ENCODE measurements at regions not wholly inside any gene's neighbourhood (a gene's known extent, or its start where the extent isn't known, plus 50 kb on each side); places are given as distances from the start of the nearest gene placed in this dataset.

DNA sequence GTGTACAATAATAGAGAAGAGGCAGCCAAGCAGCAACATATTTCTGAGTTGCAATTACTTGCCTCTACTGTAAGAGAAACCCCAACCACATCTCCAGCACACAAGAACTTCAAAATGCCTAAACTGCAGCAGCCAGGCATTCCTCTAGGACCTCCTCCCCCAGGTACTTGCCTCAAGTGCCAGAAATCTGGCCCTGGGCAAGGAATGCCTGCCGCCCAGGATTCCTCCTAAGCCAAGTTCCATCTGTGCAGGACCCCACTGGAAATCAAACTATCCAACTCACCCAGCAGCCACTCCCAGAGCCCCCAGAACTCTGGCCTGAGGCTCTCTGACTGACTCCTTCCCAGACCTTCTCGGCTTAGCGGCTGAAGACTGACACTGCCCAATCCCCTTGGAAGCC, 336.8 kb upstream of the RGMB start:
- no peak for DNase-seq

DNA sequence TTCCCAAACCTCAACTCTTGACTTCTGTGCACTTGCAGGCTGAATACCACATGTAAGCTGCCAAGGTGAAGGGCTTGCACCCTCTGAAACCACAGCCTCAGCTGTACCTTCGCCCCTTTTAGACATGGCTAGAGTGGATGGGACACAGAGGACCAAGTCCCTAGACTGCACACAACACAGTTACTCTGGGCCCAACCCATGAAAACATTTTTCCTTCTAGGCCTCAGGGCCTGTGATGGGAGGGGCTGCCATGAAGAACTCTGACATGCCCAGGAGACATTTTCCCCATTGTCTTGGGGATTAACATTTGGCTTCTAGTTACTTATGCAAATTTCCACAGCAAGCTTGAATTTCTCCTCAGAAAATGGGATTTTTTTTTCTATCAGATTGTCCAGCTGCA, 331.0 kb upstream of the RGMB start:
- no peak for DNase-seq

DNA sequence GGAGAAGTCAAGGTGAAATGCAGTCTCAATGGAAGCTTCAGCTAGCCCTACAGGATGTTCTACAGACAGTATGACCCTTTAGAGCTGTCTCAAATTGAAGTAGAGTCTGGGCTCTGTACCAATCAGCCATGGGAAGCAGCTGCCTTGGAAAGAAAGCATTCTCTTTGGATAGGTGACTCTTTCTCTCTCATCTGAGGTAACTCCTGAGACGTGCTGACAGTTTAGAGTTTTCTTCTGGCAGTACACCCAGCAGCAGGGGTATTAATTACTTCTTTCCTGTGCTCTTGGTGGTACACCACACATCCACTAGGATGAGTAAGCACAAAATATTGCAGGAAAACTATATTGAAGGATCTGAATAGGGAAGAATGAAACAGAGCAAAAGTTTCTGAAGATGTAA, 329.6 kb upstream of the RGMB start:
- DNase-seq = no peak

DNA sequence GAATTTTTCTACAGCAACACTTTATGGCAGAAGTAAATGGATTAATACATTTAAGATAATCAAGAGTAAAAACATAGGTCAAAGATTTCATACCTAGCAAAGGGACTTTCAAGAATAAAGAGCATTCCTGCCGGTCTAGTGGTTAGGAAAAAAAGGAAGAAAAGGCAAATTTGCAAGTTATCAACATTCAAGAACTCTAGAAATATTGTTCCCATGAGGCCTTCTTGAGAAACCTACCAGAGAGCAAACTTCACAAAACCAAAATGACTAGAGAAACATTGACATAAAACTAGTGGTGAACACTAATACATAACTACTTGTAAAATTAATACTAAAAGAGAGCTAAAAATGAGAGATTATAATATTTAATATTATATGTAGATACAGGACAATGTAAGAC, 320.2 kb upstream of the RGMB start:
- no peak for DNase-seq

DNA sequence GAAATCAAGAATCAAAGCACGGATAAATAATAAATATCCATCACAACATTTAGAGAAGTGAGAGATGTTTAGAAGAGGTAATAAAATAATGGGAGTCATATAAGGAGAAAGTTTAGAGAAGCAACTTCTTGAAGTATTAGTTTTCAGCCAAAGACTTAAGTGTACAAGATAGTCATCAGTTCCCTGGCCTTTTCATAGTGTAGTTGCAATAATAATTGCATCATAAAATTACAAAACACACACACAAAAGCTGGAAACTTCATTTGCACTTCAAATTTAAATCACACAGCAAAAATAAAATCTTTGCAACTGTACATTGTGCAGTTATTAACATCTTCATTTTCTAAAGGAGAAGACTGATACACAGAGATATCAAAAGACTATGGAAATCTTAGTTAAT, 319.1 kb upstream of the RGMB start:
- DNase-seq = no peak

DNA sequence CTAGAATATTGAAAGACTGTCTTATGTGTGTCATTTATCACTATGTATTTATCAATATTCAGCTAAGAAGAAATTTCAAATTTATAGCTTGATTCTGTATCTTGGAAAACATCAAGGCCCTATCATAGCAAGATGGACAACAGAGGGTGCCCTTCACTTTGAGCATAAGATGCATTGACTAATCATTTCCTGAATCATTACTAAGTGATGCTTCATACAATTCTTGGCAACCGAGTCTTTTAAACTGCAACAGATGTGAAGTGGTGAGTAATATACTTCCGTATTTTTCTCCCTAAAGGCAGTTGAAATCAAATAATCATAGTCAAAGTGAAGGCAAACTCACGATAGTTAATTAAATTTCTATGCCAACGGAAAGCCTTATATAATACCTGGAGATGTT, 318.6 kb upstream of the RGMB start:
- peak; percentile 65 for DNase-seq

DNA sequence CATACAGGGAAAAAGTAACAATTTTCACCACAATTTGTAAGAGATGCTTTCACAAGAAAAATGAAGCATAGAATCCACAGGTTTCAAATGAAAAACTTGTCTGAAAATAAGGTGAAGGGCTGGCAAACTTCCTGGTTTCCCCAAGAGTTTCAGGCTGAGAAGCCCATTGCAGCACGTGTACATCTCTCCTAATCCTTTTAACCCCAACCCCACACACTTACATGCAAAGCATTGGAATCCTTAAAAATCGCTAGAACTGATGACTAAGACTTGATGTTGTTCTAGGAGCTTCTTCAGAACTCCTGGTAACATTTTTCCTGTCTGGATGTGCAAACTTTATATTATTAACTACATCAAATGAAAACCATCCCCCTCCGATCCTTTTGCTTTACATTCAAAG, 317.8 kb upstream of the RGMB start:
- no peak for DNase-seq

DNA sequence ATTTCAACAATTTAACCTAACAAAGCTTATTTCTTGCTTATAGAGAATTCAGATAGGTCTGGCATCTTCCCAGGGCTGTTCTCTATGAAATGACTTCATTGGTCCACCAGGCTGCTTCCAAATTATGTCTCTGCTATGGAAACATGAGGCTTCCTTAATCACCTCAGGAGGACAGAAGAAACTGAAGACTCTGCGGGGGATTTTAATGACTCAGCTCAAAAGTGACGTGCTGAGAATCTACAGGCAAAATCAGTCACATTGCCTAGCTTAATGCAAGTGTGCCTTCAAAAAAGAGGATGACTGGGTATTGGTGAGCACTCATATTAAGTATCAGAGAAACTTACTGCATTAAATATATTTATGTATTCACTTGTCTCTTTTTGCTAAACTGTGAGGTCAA, 315.5 kb upstream of the RGMB start:
- no peak for DNase-seq

DNA sequence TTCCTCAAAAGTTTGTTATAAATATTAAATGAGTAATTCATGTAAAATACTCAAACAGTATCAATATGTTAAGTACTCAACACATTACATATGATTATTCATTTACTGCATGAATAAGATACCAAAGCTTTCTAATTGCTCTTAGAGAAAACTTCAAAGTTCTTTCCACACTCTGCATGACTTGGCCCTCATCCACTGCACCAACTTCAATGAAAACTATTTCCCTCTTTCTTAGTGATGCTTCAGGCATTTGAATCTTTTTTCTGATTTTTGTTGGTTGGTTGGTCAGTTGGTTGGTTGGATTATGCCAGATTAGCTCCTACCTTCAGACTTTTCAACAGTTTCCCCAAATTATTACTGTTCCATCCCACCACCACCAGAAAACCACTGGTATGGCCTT, 314.7 kb upstream of the RGMB start:
- DNase-seq = no peak

DNA sequence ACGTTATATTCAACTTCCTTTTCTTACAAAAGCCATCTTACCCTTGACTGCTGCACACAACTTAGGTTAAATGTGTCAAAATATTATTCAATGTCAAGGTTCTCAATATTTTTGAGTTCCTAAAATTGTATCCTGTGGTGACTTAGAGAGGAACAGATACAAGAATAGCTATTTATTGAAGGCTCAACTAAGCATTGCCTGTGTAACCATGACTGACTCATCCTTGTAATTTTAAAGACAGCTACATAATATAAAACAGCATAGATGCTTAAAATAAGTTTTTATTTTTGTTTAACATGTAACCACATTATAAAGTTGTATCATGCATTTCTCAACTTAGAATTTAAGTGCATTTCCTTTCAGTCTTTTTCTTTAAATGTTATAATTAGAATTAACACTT, 312.9 kb upstream of the RGMB start:
- DNase-seq = no peak

DNA sequence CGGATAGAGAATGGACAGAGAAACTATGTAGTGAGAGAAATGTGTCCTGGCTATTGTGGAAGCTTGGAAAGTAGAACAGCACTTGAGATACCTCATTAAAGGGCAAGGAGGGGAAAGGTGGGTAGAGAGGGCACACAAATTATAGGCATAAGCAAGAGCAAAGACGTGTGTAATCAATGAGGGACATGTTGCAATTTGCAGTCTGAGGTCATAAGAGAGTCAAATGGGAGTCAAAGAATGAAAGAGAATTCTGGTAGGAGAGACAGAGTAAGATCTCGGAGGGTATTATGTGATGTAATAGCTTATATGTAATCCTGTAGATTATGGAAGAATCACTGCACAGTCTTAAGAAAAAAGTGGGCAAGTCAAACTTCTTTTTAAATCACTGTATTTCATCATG, 312.0 kb upstream of the RGMB start:
- DNase-seq = no peak

DNA sequence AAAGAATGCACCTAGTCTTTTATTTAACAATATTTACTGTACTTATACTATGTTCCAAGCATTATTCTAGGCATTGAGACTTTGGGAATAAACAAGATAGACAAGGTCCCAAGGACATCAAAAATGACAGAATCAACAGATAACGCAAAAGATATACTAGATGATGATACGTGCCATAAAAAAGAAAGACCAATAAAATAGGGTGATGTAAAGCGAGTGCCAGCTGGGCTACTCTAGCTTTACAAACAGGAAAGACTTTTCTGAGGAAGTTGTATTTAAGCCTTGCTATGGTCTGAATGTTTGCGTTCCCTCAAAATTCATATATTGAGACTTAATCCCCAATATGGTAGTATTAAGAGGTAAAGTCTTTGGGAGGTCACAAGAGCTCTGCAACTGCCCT, 310.2 kb upstream of the RGMB start:
- no peak for DNase-seq

DNA sequence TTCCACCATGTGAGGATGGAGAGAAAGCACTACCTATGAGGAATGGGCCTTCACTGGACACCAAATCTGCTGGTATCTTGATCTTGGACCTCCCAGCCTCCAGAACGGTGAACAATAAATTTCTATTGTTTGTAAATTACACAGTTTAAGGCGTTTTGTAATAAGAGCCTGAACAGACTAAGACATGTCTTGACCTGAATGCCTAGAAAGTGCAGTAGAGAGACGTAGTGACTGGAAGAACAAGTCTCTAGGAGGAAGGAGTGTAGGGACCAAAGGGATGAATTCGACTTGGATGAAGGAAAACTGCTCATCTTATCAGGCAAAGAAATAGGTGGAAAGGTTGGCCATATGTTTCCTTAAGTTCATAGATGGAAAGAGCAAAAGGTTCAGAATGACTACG, 309.8 kb upstream of the RGMB start:
- DNase-seq = no peak

DNA sequence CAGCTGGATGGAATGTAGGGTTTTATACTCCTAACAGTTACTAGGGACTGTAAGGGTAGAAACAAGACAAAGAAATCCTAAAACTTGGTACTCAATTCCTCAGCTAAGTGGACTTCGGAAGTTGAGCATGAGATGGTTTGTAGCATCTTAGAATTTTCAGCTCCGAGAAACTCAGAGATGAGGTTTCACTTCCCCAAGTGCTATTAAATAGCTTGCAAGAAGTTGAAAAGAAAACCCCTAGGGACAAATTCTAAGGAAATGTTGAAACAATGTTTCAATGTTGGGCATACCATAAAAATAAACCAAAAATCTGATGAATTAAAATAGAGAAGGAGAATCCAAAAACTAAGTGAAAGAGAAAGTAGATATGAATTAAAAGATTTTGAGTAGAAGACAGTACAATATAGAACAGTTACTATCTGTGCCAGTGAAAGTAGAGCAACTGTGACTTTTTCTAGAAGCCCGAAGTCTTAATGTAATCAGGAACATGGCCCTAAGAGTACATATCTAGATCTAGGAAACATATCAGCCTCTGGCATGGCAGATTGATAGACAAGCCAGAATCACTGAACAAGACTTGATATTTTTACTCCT, 308.6 kb upstream of the RGMB start:
- no peak for DNase-seq

DNA sequence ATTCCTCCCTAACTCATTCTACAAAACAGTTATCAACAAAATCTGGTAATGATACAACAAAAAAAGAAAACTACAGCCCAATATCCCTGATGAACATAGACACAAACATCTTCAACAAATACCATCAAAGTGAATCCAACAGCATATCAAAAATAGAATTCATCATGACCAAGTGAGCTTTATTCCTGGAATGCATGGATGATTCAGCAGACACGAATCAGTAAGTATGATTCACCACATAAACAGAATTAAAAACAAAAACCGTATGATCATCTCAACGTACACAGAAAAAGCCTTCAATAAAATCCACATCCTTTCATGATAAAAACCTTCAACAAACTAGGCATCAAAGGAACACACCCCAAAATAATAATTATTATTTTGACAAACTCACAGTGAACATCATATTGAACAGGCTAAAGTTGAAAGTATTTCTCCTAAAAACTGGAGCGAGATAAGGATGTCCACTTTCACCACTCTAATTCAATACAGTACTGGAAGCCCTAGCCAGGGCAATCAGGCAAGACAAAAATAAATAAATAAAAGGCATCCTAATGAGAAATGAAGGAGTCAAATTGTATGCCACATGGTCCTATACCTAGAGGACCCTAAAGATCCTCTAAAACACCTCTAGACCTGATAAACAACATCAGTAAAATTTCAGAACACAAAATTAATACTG, 305.1 kb upstream of the RGMB start:
- no peak for DNase-seq

DNA sequence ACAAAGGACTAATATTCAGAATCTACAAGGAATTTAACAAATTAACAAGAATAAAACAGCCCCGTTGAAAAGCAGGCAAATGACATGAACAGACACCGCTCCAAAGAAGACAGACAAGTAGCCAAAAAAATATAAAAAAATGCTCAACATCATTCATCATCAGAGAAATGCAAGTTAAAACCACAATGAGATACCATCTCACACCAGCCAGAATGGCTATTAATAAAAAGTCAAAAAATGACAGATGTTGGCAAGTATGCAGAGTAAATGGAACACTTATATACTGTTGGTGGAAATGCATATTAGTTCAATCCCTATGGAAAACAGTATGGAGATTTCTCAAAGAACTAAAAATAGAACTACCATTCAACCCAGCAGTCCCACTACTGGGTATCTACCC, 302.7 kb upstream of the RGMB start:
- no peak for DNase-seq

DNA sequence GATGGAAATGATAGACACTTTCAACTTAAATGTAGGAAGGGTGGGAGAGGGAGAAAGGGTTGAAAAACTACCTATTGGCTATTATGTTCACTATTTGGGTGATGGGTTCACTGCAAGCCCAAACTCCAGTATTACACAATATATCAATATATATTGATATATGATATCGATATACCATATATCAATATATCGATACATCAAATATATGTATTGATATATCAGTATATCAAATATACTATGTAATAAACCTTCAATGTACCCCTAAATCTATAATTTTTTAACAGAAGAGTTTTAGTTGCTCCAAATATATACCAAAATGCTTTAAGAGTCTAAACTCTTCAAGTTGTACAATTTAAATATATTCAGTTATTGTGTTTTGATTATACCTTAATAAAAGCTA, 302.0 kb upstream of the RGMB start:
- DNase-seq = no peak

DNA sequence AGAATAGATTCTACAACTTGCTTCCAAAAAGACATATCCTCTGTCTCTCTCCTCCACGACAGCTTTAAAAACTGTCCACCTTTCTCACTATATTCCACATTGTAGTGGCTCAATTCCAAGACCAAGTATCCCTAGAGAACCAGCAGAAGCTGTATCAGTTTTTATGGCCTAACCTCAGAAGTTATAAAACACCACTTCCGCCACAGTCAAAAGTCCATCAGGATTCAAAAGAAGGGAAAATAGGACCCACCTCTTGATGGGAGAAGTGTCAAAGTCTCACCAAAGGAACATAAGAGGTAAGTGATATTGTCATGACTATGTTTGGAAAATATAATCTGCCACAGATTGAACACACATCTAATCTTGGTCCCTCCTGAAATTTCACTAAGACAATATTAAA, 299.2 kb upstream of the RGMB start:
- DNase-seq = no peak

DNA sequence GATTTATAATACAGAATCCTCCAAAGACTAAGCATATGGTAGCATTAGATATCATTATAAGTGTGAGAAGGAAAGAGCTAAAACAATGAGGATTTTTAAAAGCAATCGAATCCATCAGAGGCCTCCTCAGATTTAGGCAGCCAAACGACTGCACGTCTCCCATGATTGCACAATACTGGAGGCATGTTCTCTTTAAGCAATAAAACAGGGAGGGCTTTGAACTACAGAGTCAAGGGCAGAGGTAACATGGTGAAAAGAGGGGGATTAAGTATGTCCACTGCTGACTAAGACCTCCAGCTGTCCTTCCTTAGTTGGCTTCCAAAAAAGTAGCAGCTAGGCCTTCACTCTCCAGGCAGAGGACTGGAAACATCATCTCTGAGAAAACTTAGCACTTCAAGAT, 298.7 kb upstream of the RGMB start:
- DNase-seq = no peak

DNA sequence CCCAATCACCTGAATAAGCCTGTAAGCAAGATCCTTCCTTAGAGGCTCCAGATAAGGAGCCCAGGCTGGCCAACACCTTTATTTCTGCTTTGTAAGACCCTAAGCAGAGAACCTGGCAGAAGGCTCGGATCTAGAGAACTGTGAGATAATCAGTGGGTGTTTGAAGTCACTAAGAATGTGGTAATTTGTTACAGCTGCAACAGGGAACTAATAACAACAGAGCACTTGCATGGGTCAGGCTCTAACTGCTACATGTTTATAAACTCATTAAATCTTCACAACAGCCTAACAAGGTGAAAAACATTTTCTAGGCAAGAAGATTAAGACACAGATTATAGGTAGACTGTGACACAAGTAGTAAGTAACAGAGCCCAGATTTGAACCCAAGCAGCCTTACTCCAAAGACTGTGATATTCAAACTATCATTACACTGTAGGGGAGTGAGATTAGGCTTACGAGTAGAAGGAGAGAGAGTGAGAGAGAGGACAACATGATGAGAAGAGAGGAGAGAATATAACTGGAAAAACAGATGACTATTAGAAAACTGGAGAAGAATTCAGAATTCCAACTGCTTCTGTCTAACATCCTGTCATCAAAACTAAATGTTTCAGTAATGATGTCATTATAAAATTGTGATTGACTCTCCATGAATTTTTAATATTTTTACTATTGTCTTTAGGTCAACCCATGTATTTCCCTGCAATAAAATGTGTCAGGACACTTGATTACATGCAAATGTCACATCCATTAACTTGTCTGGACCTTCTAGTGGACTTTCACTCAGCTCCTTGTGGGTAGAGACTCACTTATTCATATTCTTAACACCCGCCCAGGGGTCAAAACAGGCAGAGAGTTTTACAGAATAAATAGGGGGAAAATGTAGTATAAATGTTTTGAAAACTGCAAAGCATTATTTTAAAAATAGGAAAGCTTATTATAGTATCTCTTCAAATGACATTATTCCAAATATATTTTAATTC, 290.9 kb upstream of the RGMB start:
- peak; percentile 21 for DNase-seq

DNA sequence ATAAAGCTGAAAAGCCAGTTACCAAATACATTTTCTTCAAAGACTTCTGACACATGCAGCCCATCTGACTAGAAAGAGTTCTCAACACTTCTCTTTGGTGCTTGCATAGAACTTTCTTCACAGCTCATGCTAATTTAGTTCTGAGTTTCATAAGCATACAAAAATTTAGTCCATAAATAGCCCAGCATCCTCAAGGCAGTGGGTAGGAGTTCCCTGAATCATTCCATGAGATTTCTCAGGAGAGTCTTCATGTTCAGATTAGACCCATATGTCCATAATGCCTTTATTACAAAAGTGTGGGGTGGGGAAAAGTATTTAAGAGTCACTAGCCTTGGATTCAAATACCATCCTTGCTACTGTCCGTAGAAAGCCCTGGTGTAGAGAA, 290.2 kb upstream of the RGMB start:
- DNase-seq = peak; percentile 59

DNA sequence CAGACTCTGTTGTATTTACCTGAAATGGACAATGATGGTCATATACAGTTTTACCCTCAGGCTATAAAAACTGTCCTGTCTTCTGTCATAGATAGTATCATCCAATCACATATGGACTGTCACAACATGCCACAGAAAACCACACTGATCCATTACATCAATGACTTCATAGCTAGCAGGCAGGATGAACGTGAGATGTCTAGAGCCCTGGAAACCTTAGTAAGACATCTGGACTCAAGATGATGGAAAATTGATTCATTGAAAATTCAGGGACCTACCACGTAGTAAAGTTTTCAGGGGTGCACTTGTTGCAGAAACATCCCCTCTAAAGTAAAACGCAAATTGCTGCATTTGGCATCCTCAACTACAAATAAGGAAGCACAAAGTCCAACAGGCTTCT, 284.4 kb upstream of the RGMB start:
- DNase-seq = no peak

DNA sequence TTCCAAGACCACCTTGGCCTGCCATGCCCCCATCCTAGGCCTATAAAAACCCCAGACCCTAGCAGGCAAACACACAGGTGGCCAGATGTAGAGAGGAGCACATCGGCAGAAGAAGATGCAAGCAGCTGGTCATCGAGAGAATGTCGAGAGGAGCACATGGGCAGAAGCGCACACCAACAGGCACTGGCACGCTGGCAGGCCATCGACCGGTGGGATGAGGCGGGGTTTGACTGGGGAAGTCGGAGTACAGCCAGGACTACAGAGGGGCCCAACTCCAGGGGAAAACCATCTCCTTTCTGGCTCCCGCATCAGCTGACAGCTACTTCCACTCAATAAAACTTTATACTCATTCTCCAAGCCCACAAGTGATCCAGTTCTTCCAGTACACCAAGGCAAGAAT, 283.1 kb upstream of the RGMB start:
- no peak for DNase-seq
